Left ventricle myocardium inferior (tissue), 1 donor: ENCODE measurements at regions not wholly inside any gene's neighbourhood (a gene's known extent, or its start where the extent isn't known, plus 50 kb on each side); places are given as distances from the start of the nearest gene placed in this dataset.

Source experiments
- DNase-seq: peaks from one replicate; pipeline ENCODE4 v3.0.0-alpha.2; 2020
- H3K27ac ChIP-seq: fragments of 200-600 bp; replicated peaks from 2 replicates; pipeline ENCODE4 v1.8.0; 2021
- H3K27me3 ChIP-seq: fragments of 200-600 bp; 2 replicates; pipeline ENCODE4 v1.8.0; 2021; ENCODE audit warnings: low read depth
- H3K36me3 ChIP-seq: fragments of 200-600 bp; 2 replicates; pipeline ENCODE4 v1.8.0; 2021
- H3K4me1 ChIP-seq: fragments of 200-600 bp; 2 replicates; pipeline ENCODE4 v1.8.0; 2021
- H3K4me3 ChIP-seq: fragments of 200-600 bp; 2 replicates; pipeline ENCODE4 v1.8.0; 2021; ENCODE audit warnings: mild to moderate bottlenecking, moderate library complexity
- H3K9me3 ChIP-seq: fragments of 200-600 bp; replicated peaks from 2 replicates; pipeline ENCODE4 v1.8.0; 2021
- CTCF ChIP-seq: fragments of 200-600 bp; IDR thresholded peaks from 2 replicates; pipeline ENCODE4 v1.8.0; 2021; ENCODE audit warnings: antibody characterized with exemption, mild to moderate bottlenecking, borderline replicate concordance
- intact Hi-C: fragments of 100-400 bp; cut with micrococcal nuclease; formaldehyde crosslinking; loops from one replicate; pipeline ENCODE4 v1.11.0; 2022
- donor health status: DM: no; HTN: yes; CAD: no; lungs with severe emphysema.

GRCh38 chr6:92496527-92496926, 922.8 kb downstream of the EPHA7 start:
- H3K27ac ChIP-seq = no peak overlapping the region
- H3K9me3 ChIP-seq = no peaks in the 10 kb centered on the region
- DNase-seq = no peak
- intact Hi-C loops = no loop called here
- no peak for TF ChIP-seq CTCF
- H3K4me1 ChIP-seq = no peaks in the 10 kb centered on the region
- no peak overlapping the region for H3K4me3 ChIP-seq
- H3K36me3 ChIP-seq = no peaks in the 10 kb centered on the region
- H3K27me3 ChIP-seq = no peaks in the 10 kb centered on the region

GRCh38 chr6:92495242-92495641, 924.1 kb downstream of the EPHA7 start:
- Histone ChIP-seq H3K27ac (no peak overlapping the region), H3K9me3 (no peaks in the 10 kb centered on the region), H3K36me3 (no peaks in the 10 kb centered on the region), H3K4me1 (no peaks in the 10 kb centered on the region), H3K4me3 (no peak overlapping the region), H3K27me3 (no peaks in the 10 kb centered on the region)
- intact Hi-C loops = no loop called here
- no peak for TF ChIP-seq CTCF
- DNase-seq = no peak

GRCh38 chr6:92485487-92485886, 933.9 kb downstream of the EPHA7 start:
- intact Hi-C loops = no loop called here
- TF ChIP-seq CTCF = no peak
- no peaks in the 10 kb centered on the region for H3K36me3 ChIP-seq
- no peak overlapping the region for H3K4me3 ChIP-seq
- no peaks in the 10 kb centered on the region for H3K27me3 ChIP-seq
- H3K27ac ChIP-seq = no peak overlapping the region
- H3K4me1 ChIP-seq = no peaks in the 10 kb centered on the region
- DNase-seq = no peak
- H3K9me3 ChIP-seq = peaks cover 21% of the 10 kb centered on the region

GRCh38 chr6:92479831-92480230, 939.5 kb downstream of the EPHA7 start:
- H3K36me3 ChIP-seq = no peaks in the 10 kb centered on the region
- DNase-seq = no peak
- no peak overlapping the region for H3K4me3 ChIP-seq
- no peak overlapping the region for H3K27ac ChIP-seq
- no peak for TF ChIP-seq CTCF
- intact Hi-C loops = no loop called here
- no peaks in the 10 kb centered on the region for H3K4me1 ChIP-seq
- peaks cover 17% of the 10 kb centered on the region for H3K9me3 ChIP-seq
- H3K27me3 ChIP-seq = no peaks in the 10 kb centered on the region

- DNase-seq = no peak
- Histone ChIP-seq H3K36me3 (no peaks in the 10 kb centered on the region), H3K4me1 (no peaks in the 10 kb centered on the region), H3K27ac (no peak overlapping the region), H3K27me3 (no peaks in the 10 kb centered on the region), H3K4me3 (no peak overlapping the region), H3K9me3 (peaks cover 4% of the 10 kb centered on the region)
- intact Hi-C loops = no loop called here
- no peak for TF ChIP-seq CTCF
These were observed 946.3 kb downstream of the EPHA7 start for GRCh38 chr6:92473056-92473455.

- Histone ChIP-seq H3K9me3 (peaks cover 26% of the 10 kb centered on the region), H3K36me3 (no peaks in the 10 kb centered on the region), H3K4me1 (no peaks in the 10 kb centered on the region), H3K27ac (no peak overlapping the region), H3K4me3 (no peak overlapping the region), H3K27me3 (no peaks in the 10 kb centered on the region)
- intact Hi-C loops = no loop called here
- no peak for DNase-seq
- no peak for TF ChIP-seq CTCF
These were observed 950.1 kb downstream of the EPHA7 start for GRCh38 chr6:92469186-92469828.
